Endothelial cell of hepatic sinusoid (primary cell): ENCODE measurements at regions not wholly inside any gene's neighbourhood (a gene's known extent, or its start where the extent isn't known, plus 50 kb on each side); places are given as distances from the start of the nearest gene placed in this dataset.

Experiments
- in situ Hi-C: cut with HindIII; loops from 2 replicates; pipeline ENCODE4 v1.10.0; 2017; ENCODE audit warnings: low sequenced_read_pairs

- in situ Hi-C loops = no loop called here
Measured at GRCh38 chr1:235011599-235012435, 116.8 kb downstream of the TOMM20 start.

- in situ Hi-C loops = no loop called here
Measured at GRCh38 chr1:235011064-235011598, 117.5 kb downstream of the TOMM20 start.

GRCh38 chr1:235009561-235010306 lies 118.9 kb downstream of the TOMM20 start:
- in situ Hi-C loops = no loop called here

- in situ Hi-C loops = no loop called here
Measured at GRCh38 chr1:235009074-235009473, 119.6 kb downstream of the TOMM20 start.

- in situ Hi-C loops = no loop called here
Measured at GRCh38 chr1:235008239-235008638, 120.4 kb downstream of the TOMM20 start.

- in situ Hi-C loops = no loop called here
Measured at GRCh38 chr1:235006816-235007215, 121.8 kb downstream of the TOMM20 start.

- in situ Hi-C loops = no loop called here
Measured at GRCh38 chr1:235006132-235006721, 122.4 kb downstream of the TOMM20 start.

- in situ Hi-C loops = no loop called here
Measured at GRCh38 chr1:235004840-235005391, 123.7 kb downstream of the TOMM20 start.

- in situ Hi-C loops = no loop called here
Measured at GRCh38 chr1:235004276-235004675, 124.4 kb downstream of the TOMM20 start.

- in situ Hi-C loops = no loop called here
Measured at GRCh38 chr1:235002706-235003300, 125.8 kb downstream of the TOMM20 start.

GRCh38 chr1:234999513-234999940 lies 129.1 kb downstream of the TOMM20 start:
- in situ Hi-C loops = no loop called here

- in situ Hi-C loops = no loop called here
Measured at GRCh38 chr1:234997896-234998741, 130.5 kb downstream of the TOMM20 start.

GRCh38 chr1:234997201-234997895 lies 131.3 kb downstream of the TOMM20 start:
- in situ Hi-C loops = no loop called here

GRCh38 chr1:234996245-234996757 lies 132.3 kb downstream of the TOMM20 start:
- in situ Hi-C loops = no loop called here

GRCh38 chr1:234994436-234995295 lies 134.0 kb downstream of the TOMM20 start:
- in situ Hi-C loops = no loop called here

GRCh38 chr1:234992065-234992464 lies 136.6 kb downstream of the TOMM20 start:
- in situ Hi-C loops = no loop called here

- in situ Hi-C loops = no loop called here
Measured at GRCh38 chr1:234990874-234991801, 137.5 kb downstream of the TOMM20 start.
